AG04450 (cell line): ENCODE measurements at regions not wholly inside any gene's neighbourhood (a gene's known extent, or its start where the extent isn't known, plus 50 kb on each side); places are given as distances from the start of the nearest gene placed in this dataset.

Experiments used
- CTCF ChIA-PET: fragments of 300-600, 350-600 bp; formaldehyde crosslinking; extraction: SDS; loops from one replicate; lab custom pipeline; 2022; ENCODE audit warnings: antibody characterized with exemption, inconsistent platforms; lab: Charles Lee
- POLR2A ChIA-PET: fragments of 350-600 bp; formaldehyde crosslinking; extraction: SDS; loops from one replicate; lab custom pipeline; 2021; ENCODE audit warnings: antibody characterized with exemption, inconsistent platforms; lab: Yijun Ruan, JAX
- DNase-seq: peaks from one replicate; pipeline ENCODE4 v3.0.0-alpha.2; 2011; ENCODE audit warnings: low read depth, low spot score
- H3K27ac ChIP-seq: one replicate; pipeline ENCODE4 v1.5.1; 2012; ENCODE audit warnings: low read depth, low read length, control low read depth
- H3K27me3 ChIP-seq: one replicate; pipeline ENCODE4 v1.6.0; 2012; ENCODE audit warnings: low read length; ENCODE audit not compliant: control insufficient read depth, insufficient read depth
- H3K4me3 ChIP-seq: 2 replicates; pipeline ENCODE4 v1.5.1; 2011; ENCODE audit warnings: mild to moderate bottlenecking, low read depth, low read length, control low read depth
- H3K9me3 ChIP-seq: 2 replicates; pipeline ENCODE4 v1.5.1; 2012; ENCODE audit warnings: low read length; ENCODE audit not compliant: control insufficient read depth, insufficient read depth
- TF ChIP-seq, protein P1 (sequence below): IDR thresholded peaks from 2 replicates; pipeline ENCODE4 v1.5.1; 2011; ENCODE audit warnings: low read depth, low read length, control low read depth, inconsistent platforms

DNA sequence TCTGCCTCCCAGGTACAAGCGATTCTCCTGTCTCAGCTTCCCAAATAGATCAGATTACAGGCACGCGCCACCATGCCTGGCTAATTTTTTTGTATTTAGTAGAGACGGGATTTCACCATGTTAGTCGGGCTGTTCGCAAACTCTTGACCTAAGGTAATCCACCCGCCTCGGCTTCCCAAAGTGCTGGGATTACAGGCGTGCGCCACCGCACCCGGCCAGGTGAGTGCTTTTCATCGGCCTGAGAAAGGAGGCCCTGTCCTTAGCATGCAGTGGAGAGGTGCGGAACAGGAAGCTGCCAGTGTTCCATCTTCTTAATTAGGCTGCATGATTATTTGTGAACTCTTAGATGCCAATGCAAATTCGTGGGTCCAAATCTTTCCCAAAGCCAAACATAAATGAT, 125.7 kb upstream of the THSD7B start:
- no peak for DNase-seq
- H3K27me3 ChIP-seq = no peaks in the 10 kb centered on the region
- TF ChIP-seq, protein P1, sequence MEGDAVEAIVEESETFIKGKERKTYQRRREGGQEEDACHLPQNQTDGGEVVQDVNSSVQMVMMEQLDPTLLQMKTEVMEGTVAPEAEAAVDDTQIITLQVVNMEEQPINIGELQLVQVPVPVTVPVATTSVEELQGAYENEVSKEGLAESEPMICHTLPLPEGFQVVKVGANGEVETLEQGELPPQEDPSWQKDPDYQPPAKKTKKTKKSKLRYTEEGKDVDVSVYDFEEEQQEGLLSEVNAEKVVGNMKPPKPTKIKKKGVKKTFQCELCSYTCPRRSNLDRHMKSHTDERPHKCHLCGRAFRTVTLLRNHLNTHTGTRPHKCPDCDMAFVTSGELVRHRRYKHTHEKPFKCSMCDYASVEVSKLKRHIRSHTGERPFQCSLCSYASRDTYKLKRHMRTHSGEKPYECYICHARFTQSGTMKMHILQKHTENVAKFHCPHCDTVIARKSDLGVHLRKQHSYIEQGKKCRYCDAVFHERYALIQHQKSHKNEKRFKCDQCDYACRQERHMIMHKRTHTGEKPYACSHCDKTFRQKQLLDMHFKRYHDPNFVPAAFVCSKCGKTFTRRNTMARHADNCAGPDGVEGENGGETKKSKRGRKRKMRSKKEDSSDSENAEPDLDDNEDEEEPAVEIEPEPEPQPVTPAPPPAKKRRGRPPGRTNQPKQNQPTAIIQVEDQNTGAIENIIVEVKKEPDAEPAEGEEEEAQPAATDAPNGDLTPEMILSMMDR = no peak
- H3K27ac ChIP-seq = no peak overlapping the region
- ChIA-PET POLR2A (no interaction called here), CTCF (no interaction called here)
- H3K4me3 ChIP-seq = no peak overlapping the region
- peaks cover 18% of the 10 kb centered on the region for H3K9me3 ChIP-seq

DNA sequence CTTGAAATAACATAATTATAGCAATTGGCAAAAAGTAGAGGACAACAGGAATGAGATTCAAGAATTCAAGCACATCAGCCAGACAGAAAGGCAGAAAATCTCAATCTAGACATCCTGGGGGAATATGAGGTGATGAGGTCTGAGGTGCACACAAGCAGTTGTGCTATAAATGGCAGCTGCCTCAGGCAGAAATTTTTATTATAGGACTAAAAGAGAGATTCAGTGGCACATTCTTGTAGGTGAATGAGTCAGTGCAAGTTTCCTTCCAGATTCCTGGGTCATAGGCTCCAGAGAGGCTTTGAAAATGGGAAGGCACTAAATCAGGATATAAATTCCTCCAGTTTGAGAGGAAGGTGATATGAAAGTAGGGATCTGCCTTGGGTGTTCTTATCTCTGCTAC, 127.2 kb upstream of the THSD7B start:
- no peaks in the 10 kb centered on the region for H3K27me3 ChIP-seq
- ChIA-PET CTCF (no interaction called here), POLR2A (no interaction called here)
- peaks cover 13% of the 10 kb centered on the region for H3K9me3 ChIP-seq
- H3K4me3 ChIP-seq = no peak overlapping the region
- TF ChIP-seq, protein P1 = no peak
- DNase-seq = no peak
- no peak overlapping the region for H3K27ac ChIP-seq

DNA sequence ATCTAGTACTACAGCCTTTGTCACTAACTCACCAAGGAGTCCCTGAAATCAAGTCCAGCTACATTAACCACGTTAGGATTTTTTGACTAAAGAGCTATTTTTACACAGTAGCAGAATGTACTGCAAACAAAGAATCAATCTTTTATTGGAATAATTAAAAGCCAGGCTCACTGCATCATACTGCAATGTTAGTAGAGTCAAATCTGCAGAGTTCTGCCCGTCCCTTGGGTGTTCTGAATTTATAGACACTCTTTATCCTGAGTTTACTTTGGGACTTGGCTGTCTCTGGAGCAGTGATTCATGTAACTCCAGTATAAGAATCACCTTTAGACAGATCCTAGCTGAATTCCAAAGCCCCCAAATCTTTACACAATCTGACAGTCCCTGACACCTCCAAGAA, 127.9 kb upstream of the THSD7B start:
- TF ChIP-seq, protein P1 = no peak
- Histone ChIP-seq H3K27ac (no peak overlapping the region), H3K4me3 (no peak overlapping the region), H3K27me3 (no peaks in the 10 kb centered on the region), H3K9me3 (peaks cover 18% of the 10 kb centered on the region)
- POLR2A ChIA-PET = no interaction called here
- CTCF ChIA-PET = no interaction called here
- no peak for DNase-seq

DNA sequence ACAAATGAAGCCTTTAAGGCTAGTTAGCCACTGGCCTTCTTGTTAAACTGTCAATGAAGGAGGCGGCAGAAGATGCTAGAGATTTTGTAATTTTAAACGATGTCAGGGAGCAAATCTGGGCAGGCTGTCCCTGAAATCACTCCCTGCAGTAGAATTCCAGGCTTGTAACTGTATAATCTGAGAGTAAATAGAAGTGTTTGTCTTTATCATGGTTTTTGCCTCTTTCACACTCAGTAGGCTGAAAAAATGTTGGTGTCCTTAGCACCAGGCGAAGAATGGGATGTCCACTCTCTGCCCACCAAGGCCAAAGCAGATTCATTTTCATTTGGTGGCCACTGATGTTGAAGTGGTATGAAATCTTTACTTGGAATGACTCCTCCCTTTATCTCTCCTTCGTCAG, 136.9 kb upstream of the THSD7B start:
- POLR2A ChIA-PET = no interaction called here
- no peak overlapping the region for H3K27ac ChIP-seq
- no peak overlapping the region for H3K4me3 ChIP-seq
- H3K27me3 ChIP-seq = no peaks in the 10 kb centered on the region
- TF ChIP-seq, protein P1 = no peak
- H3K9me3 ChIP-seq = peaks cover 18% of the 10 kb centered on the region; the same call in 1 of the 2 replicates
- no peak for DNase-seq
- CTCF ChIA-PET = no interaction called here

DNA sequence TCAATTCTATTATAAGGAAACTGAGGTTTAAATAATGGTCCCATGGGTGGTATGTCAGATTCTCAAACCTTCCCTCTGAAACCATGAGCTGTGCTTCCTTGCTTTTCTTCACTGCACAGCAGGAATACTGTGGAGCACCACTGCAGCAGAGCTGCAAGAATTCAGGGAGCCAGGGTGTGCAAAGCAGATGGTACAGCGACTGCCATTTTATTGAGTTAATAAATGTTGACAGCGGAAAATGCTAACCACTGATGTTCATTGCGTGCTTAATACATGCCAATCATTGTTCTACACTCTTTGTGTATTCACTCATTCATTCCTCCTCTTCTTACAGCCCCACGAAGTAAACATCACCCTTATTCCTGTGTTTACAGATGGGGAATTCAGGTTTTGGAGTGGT, 152.2 kb upstream of the THSD7B start:
- Histone ChIP-seq H3K27ac (no peak overlapping the region), H3K27me3 (no peaks in the 10 kb centered on the region), H3K4me3 (no peak overlapping the region), H3K9me3 (peaks cover 20% of the 10 kb centered on the region; the same call in 1 of the 2 replicates)
- ChIA-PET POLR2A (no interaction called here), CTCF (no interaction called here)
- DNase-seq = no peak
- TF ChIP-seq, protein P1 = no peak
